SU-DHL-6 (cell line): ENCODE measurements at regions not wholly inside any gene's neighbourhood (a gene's known extent, or its start where the extent isn't known, plus 50 kb on each side); places are given as distances from the start of the nearest gene placed in this dataset.

Experiments
- CTCF ChIP-seq: fragments of 200-600 bp; sonication (generic); IDR thresholded peaks from one replicate; pipeline ENCODE4 v1.5.1; 2017; ENCODE audit warnings: antibody characterized with exemption, mild to moderate bottlenecking, low read length, moderate library complexity; ENCODE audit not compliant: insufficient read depth, poor library complexity, severe bottlenecking
- EZH2phosphoT487 ChIP-seq: fragments of 200-600 bp; sonication (generic), shearing (Covaris generic); conservative IDR thresholded peaks from 2 replicates; pipeline ENCODE4 v1.6.1; 2018; ENCODE audit warnings: mild to moderate bottlenecking, antibody characterized with exemption, low read length, moderate library complexity, mixed read lengths

GRCh38 chr10:125252937-125253336 lies 92.6 kb upstream of the CTBP2 start:
- TF ChIP-seq CTCF: no peak
- no peak for TF ChIP-seq EZH2phosphoT487
